H9 (cell line): ENCODE measurements at regions not wholly inside any gene's neighbourhood (a gene's known extent, or its start where the extent isn't known, plus 50 kb on each side); places are given as distances from the start of the nearest gene placed in this dataset.

Experiments used
- DNase-seq: peaks from one replicate; pipeline ENCODE4 v3.0.0-alpha.2; 2017
- H2AFZ ChIP-seq: one replicate; pipeline ENCODE4 v1.6.1; 2013; ENCODE audit warnings: mild to moderate bottlenecking, low read length, control low read depth, moderate library complexity
- H2AK5ac ChIP-seq: 2 replicates; pipeline ENCODE4 v1.6.1; 2013; ENCODE audit warnings: low read length, control low read depth, mixed read lengths; ENCODE audit not compliant: insufficient read length
- H2BK120ac ChIP-seq: one replicate; pipeline ENCODE4 v1.6.1; 2013; ENCODE audit warnings: low read depth, mild to moderate bottlenecking, low read length, control low read depth, inconsistent platforms; ENCODE audit not compliant: poor library complexity, severe bottlenecking
- H2BK12ac ChIP-seq: 2 replicates; pipeline ENCODE4 v1.6.1; 2013; ENCODE audit warnings: low read length, control low read depth, mixed read lengths, low read depth; ENCODE audit not compliant: insufficient read length
- H2BK15ac ChIP-seq: 2 replicates; pipeline ENCODE4 v1.6.1; 2013; ENCODE audit warnings: low read depth, low read length, control low read depth
- H2BK20ac ChIP-seq: one replicate; pipeline ENCODE4 v1.6.1; 2013; ENCODE audit warnings: low read depth, mild to moderate bottlenecking, low read length, control low read depth, inconsistent platforms; ENCODE audit not compliant: poor library complexity, severe bottlenecking
- H2BK5ac ChIP-seq: 2 replicates; pipeline ENCODE4 v1.6.1; 2013; ENCODE audit warnings: low read length, control low read depth, mixed read lengths; ENCODE audit not compliant: insufficient read length
- H3K14ac ChIP-seq: 2 replicates; pipeline ENCODE4 v1.6.1; 2013; ENCODE audit warnings: low read length, control low read depth; ENCODE audit not compliant: insufficient read depth
- H3K18ac ChIP-seq: 2 replicates; pipeline ENCODE4 v1.6.1; 2013; ENCODE audit warnings: low read depth, mild to moderate bottlenecking, mixed read lengths, low read length, control low read depth; ENCODE audit not compliant: insufficient read length
- H3K23ac ChIP-seq: 2 replicates; pipeline ENCODE4 v1.6.1; 2013; ENCODE audit warnings: low read length, control low read depth, mixed read lengths, low read depth; ENCODE audit not compliant: insufficient read length
- H3K23me2 ChIP-seq: 2 replicates; pipeline ENCODE4 v1.6.1; 2013; ENCODE audit warnings: low read depth, mild to moderate bottlenecking, mixed read lengths, low read length, control low read depth; ENCODE audit not compliant: insufficient read length, poor library complexity, severe bottlenecking
- H3K27ac ChIP-seq: 2 replicates; pipeline ENCODE4 v1.5.1; 2013; ENCODE audit warnings: low read length, control low read depth, mixed read lengths, low read depth; ENCODE audit not compliant: insufficient read length
- H3K27me3 ChIP-seq: 2 replicates; pipeline ENCODE4 v1.6.1; 2013; ENCODE audit warnings: low read length, control low read depth, inconsistent platforms; ENCODE audit not compliant: insufficient read depth
- H3K4ac ChIP-seq: 2 replicates; pipeline ENCODE4 v1.6.1; 2013; ENCODE audit warnings: low read depth, mild to moderate bottlenecking, control low read depth, inconsistent platforms, low read length, moderate library complexity
- H3K4me1 ChIP-seq: 2 replicates; pipeline ENCODE4 v1.6.1; 2013; ENCODE audit warnings: low read length, control low read depth, inconsistent platforms; ENCODE audit not compliant: insufficient read depth
- H3K4me2 ChIP-seq: 2 replicates; pipeline ENCODE4 v1.6.1; 2013; ENCODE audit warnings: low read length, control low read depth, mixed read lengths; ENCODE audit not compliant: insufficient read length, insufficient read depth
- H3K56ac ChIP-seq: 2 replicates; pipeline ENCODE4 v1.6.1; 2013; ENCODE audit warnings: low read depth, mild to moderate bottlenecking, mixed read lengths, low read length, control low read depth; ENCODE audit not compliant: insufficient read length
- H3K79me1 ChIP-seq: 2 replicates; pipeline ENCODE4 v1.6.1; 2013; ENCODE audit warnings: low read depth, mild to moderate bottlenecking, moderate library complexity, low read length, control low read depth, inconsistent platforms; ENCODE audit not compliant: insufficient read depth, poor library complexity, severe bottlenecking
- H3K79me2 ChIP-seq: 2 replicates; pipeline ENCODE4 v1.6.1; 2013; ENCODE audit warnings: low read length, control low read depth, inconsistent platforms; ENCODE audit not compliant: insufficient read depth
- H3K9ac ChIP-seq: 2 replicates; pipeline ENCODE4 v1.6.1; 2013; ENCODE audit warnings: low read length, control low read depth, mixed read lengths; ENCODE audit not compliant: insufficient read length; ENCODE audit errors: extremely low read depth
- H3K9me3 ChIP-seq: one replicate; pipeline ENCODE4 v1.6.1; 2013; ENCODE audit warnings: low read depth, low read length, inconsistent platforms; ENCODE audit not compliant: control insufficient read depth
- H3T11ph ChIP-seq: one replicate; pipeline ENCODE4 v1.6.1; 2013; ENCODE audit warnings: mild to moderate bottlenecking, low read length, control low read depth, inconsistent platforms
- H4K20me1 ChIP-seq: one replicate; pipeline ENCODE4 v1.6.1; 2013; ENCODE audit not compliant: control insufficient read depth, insufficient read length, insufficient read depth
- H4K5ac ChIP-seq: 2 replicates; pipeline ENCODE4 v1.6.1; 2013; ENCODE audit warnings: low read depth, mild to moderate bottlenecking, mixed read lengths, low read length, control low read depth; ENCODE audit not compliant: insufficient read length
- H4K8ac ChIP-seq: replicated peaks from 2 replicates; pipeline ENCODE4 v1.6.1; 2013; ENCODE audit warnings: low read length, control low read depth, mixed read lengths, low read depth; ENCODE audit not compliant: insufficient read length
- H4K91ac ChIP-seq: 2 replicates; pipeline ENCODE4 v1.6.1; 2013; ENCODE audit warnings: low read depth, mild to moderate bottlenecking, moderate library complexity, mixed read lengths, low read length, control low read depth; ENCODE audit not compliant: insufficient read length
- H3K27ac Mint-ChIP-seq, 3 experiments: 2 replicates in 2 of 3; 3 replicates in 1 of 3; pipeline ENCODE4 v1.8.0; 2020 to 2021; ENCODE audit warnings: mixed read lengths in 3 of 3, mild to moderate bottlenecking in 1 of 3, moderate library complexity in 1 of 3
- H3K27me3 Mint-ChIP-seq: 2 replicates; pipeline ENCODE4 v1.8.0; 2021; ENCODE audit warnings: low read depth, mild to moderate bottlenecking, moderate library complexity, mixed read lengths
- H3K36me3 Mint-ChIP-seq, 3 experiments: 2 replicates in 2 of 3; 3 replicates in 1 of 3; pipeline ENCODE4 v1.8.0; 2020 to 2021; ENCODE audit warnings: low read depth in 3 of 3, mixed read lengths in 3 of 3; ENCODE audit not compliant: insufficient read depth in 1 of 3
- H3K4me1 Mint-ChIP-seq, 2 experiments: 2 replicates each; pipeline ENCODE4 v1.8.0; 2020; ENCODE audit warnings: mixed read lengths in 2 of 2
- H3K4me3 Mint-ChIP-seq, 2 experiments: 2 replicates in 1 of 2; 3 replicates in 1 of 2; pipeline ENCODE4 v1.8.0; 2020 to 2021; ENCODE audit warnings: mild to moderate bottlenecking in 2 of 2, mixed read lengths in 2 of 2, moderate library complexity in 1 of 2
- H3K9me3 Mint-ChIP-seq, 2 experiments: 2 replicates in 1 of 2; 3 replicates in 1 of 2; pipeline ENCODE4 v1.8.0; 2020; ENCODE audit warnings: mild to moderate bottlenecking in 2 of 2, mixed read lengths in 2 of 2, moderate library complexity in 1 of 2
- WGBS: extraction: QIAGEN DNeasy Blood & Tissue Kit; methylation state at CpG from one replicate; pipeline ENCODE4 v1.1.7; 2013; ENCODE audit warnings: missing lambda C conversion rate, low lambda C conversion rate, mixed read lengths; ENCODE audit not compliant: insufficient read length; ENCODE audit errors: extremely low coverage; 5-methylcytosine and 5-hydroxymethylcytosine counted together
- TF ChIP-seq, protein P1 (sequence below): fragments of 200-600 bp; sonication (generic); conservative IDR thresholded peaks from 3 replicates; pipeline ENCODE4 v1.8.0; 2021; ENCODE audit warnings: antibody characterized with exemption, mild to moderate bottlenecking

DNA sequence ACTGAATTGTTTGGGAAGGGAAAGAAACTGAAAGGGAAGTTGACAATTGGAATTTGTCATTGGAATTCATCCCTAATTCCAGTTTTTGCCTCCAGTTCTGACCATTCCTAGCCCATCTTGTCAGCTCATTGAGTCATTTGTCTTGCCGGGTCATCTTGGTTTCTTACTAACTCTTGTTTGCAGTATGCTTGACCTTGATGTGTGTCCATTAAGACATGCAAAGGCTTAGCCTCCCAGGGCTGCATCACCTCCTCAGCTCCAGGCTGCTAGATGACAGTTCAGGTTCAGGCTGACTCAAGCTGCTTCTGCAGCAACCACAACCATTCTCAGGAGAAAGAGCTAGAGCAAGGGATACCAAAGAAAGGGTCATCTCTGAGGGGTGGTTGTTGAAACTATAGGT, 151.3 kb upstream of the PTGFR start:
- peaks cover 5% of the 10 kb centered on the region for H3K27me3 Mint-ChIP-seq
- H4K91ac ChIP-seq, result no peak overlapping the region
- H2AK5ac ChIP-seq, result no peak overlapping the region
- H3K14ac ChIP-seq, result peak overlapping the region; percentile 71; the same call in 1 of the 2 replicates
- no peak overlapping the region for H3K27ac ChIP-seq
- no peak overlapping the region for H2AFZ ChIP-seq
- WGBS, result no CpG with 5 or more reads among the region's 1 CpG
- H3K79me1 ChIP-seq, result no peaks in the 10 kb centered on the region
- H3K4me2 ChIP-seq, result no peak overlapping the region
- H4K20me1 ChIP-seq, result no peaks in the 10 kb centered on the region
- no peak overlapping the region for H2BK12ac ChIP-seq
- H3K4ac ChIP-seq, result no peak overlapping the region
- peaks cover 0 to 4% of the 10 kb centered on the region in 2 experiments; a peak in 2 of 5 replicates for H3K9me3 Mint-ChIP-seq
- H3T11ph ChIP-seq, result no peak overlapping the region
- H3K9ac ChIP-seq, result no peak overlapping the region
- H2BK120ac ChIP-seq, result no peak overlapping the region
- no peak overlapping the region for H2BK5ac ChIP-seq
- no peak overlapping the region for H2BK15ac ChIP-seq
- H4K8ac ChIP-seq, result no peak overlapping the region
- H3K4me1 ChIP-seq, result no peaks in the 10 kb centered on the region
- H3K23ac ChIP-seq, result no peak overlapping the region
- H3K9me3 ChIP-seq, result no peaks in the 10 kb centered on the region
- no peak overlapping the region for H3K27ac Mint-ChIP-seq
- no peak overlapping the region for H2BK20ac ChIP-seq
- H3K27me3 ChIP-seq, result no peaks in the 10 kb centered on the region
- no peaks in the 10 kb centered on the region for H3K36me3 Mint-ChIP-seq
- DNase-seq, result no peak
- peak overlapping the region; percentile 41 for H4K5ac ChIP-seq
- no peaks in the 10 kb centered on the region for H3K4me1 Mint-ChIP-seq
- no peak overlapping the region for H3K4me3 Mint-ChIP-seq
- TF ChIP-seq, protein P1, sequence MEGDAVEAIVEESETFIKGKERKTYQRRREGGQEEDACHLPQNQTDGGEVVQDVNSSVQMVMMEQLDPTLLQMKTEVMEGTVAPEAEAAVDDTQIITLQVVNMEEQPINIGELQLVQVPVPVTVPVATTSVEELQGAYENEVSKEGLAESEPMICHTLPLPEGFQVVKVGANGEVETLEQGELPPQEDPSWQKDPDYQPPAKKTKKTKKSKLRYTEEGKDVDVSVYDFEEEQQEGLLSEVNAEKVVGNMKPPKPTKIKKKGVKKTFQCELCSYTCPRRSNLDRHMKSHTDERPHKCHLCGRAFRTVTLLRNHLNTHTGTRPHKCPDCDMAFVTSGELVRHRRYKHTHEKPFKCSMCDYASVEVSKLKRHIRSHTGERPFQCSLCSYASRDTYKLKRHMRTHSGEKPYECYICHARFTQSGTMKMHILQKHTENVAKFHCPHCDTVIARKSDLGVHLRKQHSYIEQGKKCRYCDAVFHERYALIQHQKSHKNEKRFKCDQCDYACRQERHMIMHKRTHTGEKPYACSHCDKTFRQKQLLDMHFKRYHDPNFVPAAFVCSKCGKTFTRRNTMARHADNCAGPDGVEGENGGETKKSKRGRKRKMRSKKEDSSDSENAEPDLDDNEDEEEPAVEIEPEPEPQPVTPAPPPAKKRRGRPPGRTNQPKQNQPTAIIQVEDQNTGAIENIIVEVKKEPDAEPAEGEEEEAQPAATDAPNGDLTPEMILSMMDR, result no peak
- H3K79me2 ChIP-seq, result no peaks in the 10 kb centered on the region
- no peaks in the 10 kb centered on the region for H3K23me2 ChIP-seq
- H3K18ac ChIP-seq, result no peak overlapping the region
- H3K56ac ChIP-seq, result no peak overlapping the region
